ENCODE measurements at regions not wholly inside any gene's neighbourhood (a gene's known extent, or its start where the extent isn't known, plus 50 kb on each side); places are given as distances from the start of the nearest gene placed in this dataset.

DNA sequence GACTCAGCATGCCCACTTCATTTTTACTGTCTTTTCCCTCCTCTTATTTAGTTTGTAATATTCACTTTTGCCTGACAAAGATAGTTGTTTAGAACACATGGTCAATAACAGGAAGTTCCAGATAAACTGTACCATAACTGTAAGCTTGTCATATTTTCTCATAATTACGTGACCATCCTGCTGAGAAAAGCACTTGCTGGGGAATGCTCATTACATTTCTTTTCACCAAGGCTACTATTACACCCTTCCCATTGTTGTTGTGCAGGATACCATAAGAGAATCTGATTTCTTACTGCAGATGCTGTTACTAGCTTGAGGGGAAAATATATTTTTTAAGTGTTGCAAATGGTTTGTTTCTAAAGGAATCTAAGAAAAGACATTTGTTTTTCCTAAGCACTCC lies 111.7 kb upstream of the SLITRK6 start:
- DNase-seq (ENCODE audit: insufficient read length, low spot score) (no peak), FAIRE-seq (no peak)

GRCh38 chr13:85900521-85900920 lies 101.3 kb upstream of the SLITRK6 start:
- no peak for DNase-seq (ENCODE audit: insufficient read length, low spot score)
- no peak for FAIRE-seq

DNA sequence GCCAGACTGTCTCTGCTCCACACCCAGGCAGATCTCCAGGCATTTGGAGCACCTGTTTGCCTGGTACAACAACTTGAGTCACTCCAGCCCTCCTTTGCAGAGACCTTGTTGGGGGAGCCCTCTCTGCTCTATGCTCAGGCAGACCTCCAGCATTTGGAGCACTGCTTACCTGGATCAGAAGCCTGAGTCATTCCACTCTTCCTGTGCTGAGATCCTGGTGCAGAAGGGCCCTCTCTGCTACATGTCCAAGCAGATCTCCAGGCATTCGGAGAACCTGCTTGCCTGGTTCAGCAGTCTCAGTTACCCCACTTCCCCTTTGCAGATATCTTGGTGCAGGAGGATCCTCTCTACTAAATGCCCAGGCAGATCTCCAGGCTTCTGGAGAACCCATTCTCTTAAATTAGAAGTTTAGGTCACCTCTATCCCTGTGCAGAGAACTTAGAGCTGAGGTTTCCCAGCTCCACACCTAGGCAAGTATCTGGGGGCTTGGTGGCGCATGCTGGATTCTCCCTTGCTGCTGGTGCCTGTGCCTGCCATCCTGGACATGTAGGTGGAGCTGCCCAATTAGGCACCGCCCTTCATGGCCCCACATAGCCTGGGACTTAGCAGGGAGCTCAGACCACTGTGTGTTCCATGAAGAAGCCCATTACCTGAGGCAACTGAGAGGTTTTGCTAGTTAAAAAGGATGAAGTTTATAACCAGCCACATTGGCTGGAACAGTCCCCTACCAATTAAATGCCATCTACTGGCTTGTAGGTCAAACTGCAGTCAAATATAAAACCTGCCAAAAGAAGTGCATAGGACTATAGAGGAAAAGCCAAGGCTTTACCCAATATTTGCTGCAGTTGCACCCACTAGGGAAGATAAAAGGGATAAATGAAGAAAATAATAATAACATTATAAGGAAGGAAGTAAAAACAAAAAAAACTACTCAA lies 97.6 kb upstream of the SLITRK6 start:
- no peak for FAIRE-seq
- DNase-seq (ENCODE audit: insufficient read length, low spot score): no peak

DNA sequence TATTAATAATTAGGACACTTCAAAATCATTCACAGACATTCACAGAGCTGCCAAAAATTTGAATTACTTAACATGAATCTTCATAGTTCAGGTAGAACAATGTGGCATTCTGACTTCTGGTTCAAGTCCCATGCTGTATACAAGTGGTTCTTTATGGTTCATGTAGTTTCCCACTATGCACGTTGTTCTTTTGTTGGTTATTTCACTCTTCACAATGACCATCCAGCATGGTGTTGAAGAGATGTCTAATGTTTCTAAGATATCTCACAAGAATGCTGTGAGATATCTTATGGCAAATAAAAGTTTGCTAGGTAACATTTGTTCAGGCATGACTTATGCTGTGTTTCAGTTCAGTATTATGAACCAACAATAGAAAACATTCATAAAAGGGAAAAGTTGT lies 88.2 kb upstream of the SLITRK6 start:
- DNase-seq (ENCODE audit: insufficient read length, low spot score): no peak
- FAIRE-seq: no peak

- no peak for DNase-seq (ENCODE audit: insufficient read length, low spot score)
- no peak for FAIRE-seq
These were observed 79.8 kb upstream of the SLITRK6 start for GRCh38 chr13:85879014-85879413.

DNA sequence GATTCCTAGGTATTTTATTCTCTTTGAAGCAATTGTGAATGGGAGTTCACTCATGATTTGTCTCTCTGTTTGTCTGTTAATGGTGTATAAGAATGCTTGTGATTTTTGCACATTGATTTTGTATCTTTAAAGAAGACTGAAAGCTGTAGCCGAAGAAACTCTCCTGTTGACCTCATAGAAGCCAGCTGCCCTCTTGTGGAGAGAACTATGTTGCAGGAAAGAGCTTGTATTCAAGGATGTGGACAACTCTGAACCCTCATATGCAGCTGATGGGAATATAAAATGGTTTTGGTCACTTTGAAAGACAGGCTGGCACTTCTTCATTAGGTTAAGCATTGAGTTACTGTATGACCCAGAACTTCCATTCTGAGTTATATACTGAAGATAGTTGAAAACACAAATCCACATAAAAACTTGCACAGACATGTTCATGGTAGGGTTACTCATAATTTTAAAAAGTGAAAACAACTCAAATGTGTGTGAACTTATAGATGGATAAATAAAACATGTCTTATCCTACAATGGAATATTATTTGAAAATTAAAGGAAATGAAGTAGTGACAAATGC lies 65.8 kb upstream of the SLITRK6 start:
- DNase-seq (ENCODE audit: insufficient read length, low spot score) (no peak), FAIRE-seq (no peak)

DNA sequence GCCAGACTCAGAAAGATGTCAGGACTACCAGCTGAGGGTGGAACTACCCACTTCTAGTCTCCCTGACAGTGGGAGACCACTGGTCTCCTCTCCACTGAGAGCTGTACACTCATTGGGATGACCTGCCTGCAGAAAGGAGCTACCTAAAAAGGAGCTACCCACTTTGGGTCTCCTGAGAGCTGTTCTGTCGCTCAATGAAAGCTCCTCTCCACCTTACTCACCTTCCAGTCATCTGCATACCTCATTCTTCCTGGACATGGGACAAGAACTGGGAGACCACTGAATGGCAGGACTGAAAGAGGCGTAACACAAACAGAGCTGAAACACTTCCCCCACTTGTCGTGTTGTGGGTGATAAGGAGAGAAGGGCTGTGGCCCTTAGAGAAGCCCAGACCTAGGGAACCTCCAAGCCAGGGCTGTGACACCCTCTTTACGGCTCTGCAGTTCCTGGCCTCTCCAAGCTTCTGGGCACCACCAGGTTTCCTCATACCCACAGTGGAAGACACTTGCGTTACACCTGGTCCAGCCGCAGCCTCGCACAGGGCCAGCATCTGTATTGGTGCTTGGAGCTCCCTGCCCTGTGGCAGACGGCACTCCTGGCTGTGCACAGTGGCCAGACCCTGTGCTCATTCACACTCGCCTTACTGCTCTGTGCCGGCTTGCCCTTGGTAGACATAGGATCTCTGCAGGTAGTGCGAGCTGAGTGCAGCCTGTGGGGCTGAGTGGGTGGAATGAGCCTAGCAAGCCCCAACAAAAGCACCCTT lies 54.9 kb upstream of the SLITRK6 start:
- no peak for FAIRE-seq
- DNase-seq (ENCODE audit: insufficient read length, low spot score): no peak

DNA sequence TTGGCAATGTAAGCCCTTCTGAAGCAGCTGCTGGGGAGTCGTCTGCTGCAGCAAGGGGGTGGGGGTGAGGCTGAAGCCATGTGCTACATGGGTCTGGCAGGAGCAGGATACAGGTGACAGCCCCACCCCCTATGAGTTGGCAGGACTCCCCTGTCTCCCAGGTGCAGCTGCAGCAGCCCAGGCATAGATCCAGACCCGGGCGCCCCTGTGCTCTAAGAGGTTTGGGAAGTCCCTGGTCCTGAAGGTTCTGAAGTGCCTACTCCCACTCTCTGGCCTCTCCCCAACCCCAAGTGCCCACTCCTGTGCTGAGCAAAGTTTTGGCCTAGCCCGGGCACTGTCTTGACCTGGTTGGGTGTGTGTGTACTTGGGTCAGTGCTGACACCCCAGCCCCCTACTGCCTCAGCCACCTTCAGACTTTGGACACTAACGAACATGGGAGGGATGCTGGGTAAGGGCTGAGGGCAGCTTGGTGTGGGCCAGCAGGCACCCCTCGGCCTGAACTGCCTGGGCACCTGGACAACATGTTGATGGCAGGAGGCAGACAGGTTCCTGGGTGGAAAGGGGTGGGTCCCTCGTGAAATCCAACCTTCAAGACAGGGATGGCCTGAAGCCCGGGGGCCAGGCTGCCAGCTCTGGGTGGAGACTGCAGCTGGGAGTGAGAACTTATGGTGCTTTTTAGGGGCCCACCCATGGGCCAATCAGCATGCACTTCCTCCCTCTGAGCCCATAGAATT lies 54.1 kb upstream of the SLITRK6 start:
- no peak for FAIRE-seq
- DNase-seq (ENCODE audit: insufficient read length, low spot score): no peak
